GM23338 (cell line): ENCODE measurements at regions not wholly inside any gene's neighbourhood (a gene's known extent, or its start where the extent isn't known, plus 50 kb on each side); places are given as distances from the start of the nearest gene placed in this dataset.

Experiments
- ATAC-seq: fragments of 200-7000 bp; cut with Tn5 transposase; 3 replicates; pipeline ENCODE4 v1.9.1; 2020
- DNase-seq: peaks from one replicate; pipeline ENCODE4 v3.0.0-alpha.2; 2015; ENCODE audit warnings: low spot score
- H2AFZ ChIP-seq: fragments of 200-600 bp; sonication (generic); 2 replicates; pipeline ENCODE4 v1.8.0; 2016; ENCODE audit warnings: antibody characterized with exemption, mild to moderate bottlenecking, moderate library complexity
- H3F3A ChIP-seq: fragments of 200-600 bp; sonication (generic); replicated peaks from 2 replicates; pipeline ENCODE4 v1.8.0; 2017; ENCODE audit warnings: antibody characterized with exemption, mixed run types, low read depth
- H3K27ac ChIP-seq: fragments of 200-600 bp; sonication (generic); 2 replicates; pipeline ENCODE4 v1.6.1; 2016; ENCODE audit warnings: low read depth
- H3K27me3 ChIP-seq: fragments of 200-600 bp; sonication (generic); 2 replicates; pipeline ENCODE4 v1.8.0; 2016; ENCODE audit warnings: mild to moderate bottlenecking, mixed run types, moderate library complexity; ENCODE audit not compliant: insufficient read depth
- H3K36me3 ChIP-seq: fragments of 200-600 bp; sonication (generic); 2 replicates; pipeline ENCODE4 v1.8.0; 2016; ENCODE audit warnings: mild to moderate bottlenecking; ENCODE audit not compliant: insufficient read depth
- H3K4me1 ChIP-seq: fragments of 200-600 bp; sonication (generic); 2 replicates; pipeline ENCODE4 v1.8.0; 2016; ENCODE audit warnings: mild to moderate bottlenecking, moderate library complexity; ENCODE audit not compliant: insufficient read depth
- H3K4me2 ChIP-seq: fragments of 200-600 bp; sonication (generic); 2 replicates; pipeline ENCODE4 v1.7.1; 2017; ENCODE audit warnings: mixed run types
- H3K4me3 ChIP-seq: fragments of 200-600 bp; sonication (generic); 2 replicates; pipeline ENCODE4 v1.6.1; 2016; ENCODE audit warnings: mixed run types
- H3K79me2 ChIP-seq: fragments of 200-600 bp; sonication (generic); replicated peaks from 2 replicates; pipeline ENCODE4 v1.8.0; 2017; ENCODE audit warnings: mild to moderate bottlenecking; ENCODE audit not compliant: insufficient read depth
- H3K9me2 ChIP-seq: fragments of 200-600 bp; sonication (generic); 2 replicates; pipeline ENCODE4 v1.8.0; 2017; ENCODE audit not compliant: insufficient read depth
- H4K20me1 ChIP-seq: fragments of 200-600 bp; sonication (generic); replicated peaks from 2 replicates; pipeline ENCODE4 v1.8.0; 2017; ENCODE audit warnings: mild to moderate bottlenecking; ENCODE audit not compliant: insufficient read depth
- H3K27ac Mint-ChIP-seq: 2 replicates; pipeline ENCODE4 v1.8.0; 2020; ENCODE audit warnings: inconsistent platforms, mild to moderate bottlenecking, moderate library complexity, mixed read lengths
- H3K27me3 Mint-ChIP-seq: 3 replicates; pipeline ENCODE4 v1.8.0; 2022; ENCODE audit warnings: low read depth, mild to moderate bottlenecking, moderate library complexity, mixed read lengths, inconsistent platforms; ENCODE audit not compliant: insufficient read depth, poor library complexity
- H3K36me3 Mint-ChIP-seq: 3 replicates; pipeline ENCODE4 v1.8.0; 2021; ENCODE audit warnings: low read depth, mild to moderate bottlenecking, inconsistent platforms, moderate library complexity, mixed read lengths
- H3K4me1 Mint-ChIP-seq: 3 replicates; pipeline ENCODE4 v1.8.0; 2020; ENCODE audit warnings: mild to moderate bottlenecking, inconsistent platforms, mixed read lengths
- H3K4me3 Mint-ChIP-seq: 3 replicates; pipeline ENCODE4 v1.8.0; 2021; ENCODE audit warnings: moderate library complexity, mild to moderate bottlenecking, inconsistent platforms, mixed read lengths
- H3K9me3 Mint-ChIP-seq: 3 replicates; pipeline ENCODE4 v1.8.0; 2020; ENCODE audit warnings: moderate library complexity, mild to moderate bottlenecking, inconsistent platforms, mixed read lengths
- CREB1 ChIP-seq: fragments of 250-450 bp; sonication (Bioruptor Pico); IDR thresholded peaks from 2 replicates; pipeline ENCODE4 v1.5.0; 2020; ENCODE audit warnings: low read depth, mild to moderate bottlenecking, moderate library complexity
- CTCF ChIP-seq, 2 experiments: fragments of 200-600 bp in 1 of 2; sonication (generic) in 1 of 2; conservative IDR thresholded peaks; 2 replicates each; pipeline versions ENCODE4 v1.5.1 to v1.6.1; 2016 to 2017; ENCODE audit warnings: antibody characterized with exemption in 2 of 2, low read depth in 2 of 2, mild to moderate bottlenecking in 2 of 2, moderate library complexity in 1 of 2
- ETS1 ChIP-seq: IDR thresholded peaks from 2 replicates; pipeline ENCODE4 v1.6.1; 2016; ENCODE audit warnings: antibody characterized with exemption
- EZH2 ChIP-seq: fragments of 200-600 bp; sonication (generic); IDR thresholded peaks from one replicate; pipeline ENCODE4 v1.8.0; 2017; ENCODE audit warnings: antibody characterized with exemption, mild to moderate bottlenecking, low read depth; ENCODE audit not compliant: unreplicated experiment
- EZH2phosphoT487 ChIP-seq: fragments of 200-600 bp; sonication (generic); IDR thresholded peaks from one replicate; pipeline ENCODE4 v1.8.1; 2018; ENCODE audit warnings: antibody characterized with exemption; ENCODE audit not compliant: unreplicated experiment
- JUNB ChIP-seq: IDR thresholded peaks from one replicate; pipeline ENCODE4 v1.6.1; 2016; ENCODE audit warnings: antibody characterized with exemption; ENCODE audit not compliant: unreplicated experiment
- NANOG ChIP-seq: IDR thresholded peaks from 2 replicates; pipeline ENCODE4 v1.6.1; 2016; ENCODE audit warnings: antibody characterized with exemption, borderline replicate concordance
- POLR2AphosphoS5 ChIP-seq: IDR thresholded peaks from 2 replicates; pipeline ENCODE4 v1.6.1; 2016; ENCODE audit warnings: antibody characterized with exemption, low read depth
- REST ChIP-seq: IDR thresholded peaks from one replicate; pipeline ENCODE4 v1.6.1; 2018; ENCODE audit warnings: antibody characterized with exemption; ENCODE audit not compliant: unreplicated experiment
- STAT1 ChIP-seq: IDR thresholded peaks from one replicate; pipeline ENCODE4 v1.6.1; 2016; ENCODE audit warnings: antibody characterized with exemption; ENCODE audit not compliant: unreplicated experiment
- ZNF114 ChIP-seq: fragments of 250-450 bp; sonication (Bioruptor Pico); IDR thresholded peaks from 2 replicates; pipeline ENCODE4 v1.5.0; 2020; ENCODE audit warnings: mild to moderate bottlenecking, moderate library complexity
- ZNF331 ChIP-seq: fragments of 250-450 bp; sonication (Bioruptor Pico); IDR thresholded peaks from 2 replicates; pipeline ENCODE4 v1.5.0; 2020; ENCODE audit warnings: low read depth, mild to moderate bottlenecking, moderate library complexity
- ZNF462 ChIP-seq: fragments of 250-450 bp; sonication (Bioruptor Pico); IDR thresholded peaks from 2 replicates; pipeline ENCODE4 v1.5.0; 2020; ENCODE audit warnings: mild to moderate bottlenecking, moderate library complexity

- H3K27ac Mint-ChIP-seq, result no peak overlapping the region
Measured at GRCh38 chr4:111924696-111925095, 220.6 kb upstream of the FAM241A start.

More at GRCh38 chr4:111924696-111925095, 220.6 kb upstream of the FAM241A start:
- Histone ChIP-seq H2AFZ (no peak overlapping the region), H3K4me3 (no peak overlapping the region), H3K79me2 (no peaks in the 10 kb centered on the region), H3K36me3 (no peaks in the 10 kb centered on the region), H3K4me2 (no peak overlapping the region), H4K20me1 (no peaks in the 10 kb centered on the region), H3F3A (no peaks in the 10 kb centered on the region), H3K4me1 (no peaks in the 10 kb centered on the region), H3K9me2 (no peaks in the 10 kb centered on the region), H3K27ac (no peak overlapping the region), H3K27me3 (no peaks in the 10 kb centered on the region)
- peaks cover 4% of the 10 kb centered on the region for H3K27me3 Mint-ChIP-seq
- ATAC-seq, result no peak
- no peaks in the 10 kb centered on the region for H3K36me3 Mint-ChIP-seq
- H3K9me3 Mint-ChIP-seq, result no peaks in the 10 kb centered on the region
- H3K4me1 Mint-ChIP-seq, result no peaks in the 10 kb centered on the region
- no peak for DNase-seq
- TF ChIP-seq EZH2 (no peak), CREB1 (no peak), JUNB (no peak), NANOG (no peak), POLR2AphosphoS5 (no peak), EZH2phosphoT487 (no peak), ZNF114 (CRISPR knock-in tag) (no peak), REST (no peak), STAT1 (no peak), ETS1 (no peak), ZNF462 (no peak), ZNF331 (CRISPR knock-in tag) (no peak), CTCF (conservative IDR thresholded peaks at IDR 0.05; ENCODE audit: low read depth in 2 of 2) (no peak)
- H3K4me3 Mint-ChIP-seq, result no peak overlapping the region
